Uterus (tissue), 2 donors: ENCODE measurements at regions not wholly inside any gene's neighbourhood (a gene's known extent, or its start where the extent isn't known, plus 50 kb on each side); places are given as distances from the start of the nearest gene placed in this dataset.

Source experiments
- CTCF ChIP-seq, 4 experiments: fragments of 200-600 bp in 2 of 4; fragments of 450-650 bp in 2 of 4; sonication (generic) in 2 of 4; IDR thresholded peaks; one replicate each; pipeline ENCODE4 v1.5.1; 2016 to 2019; ENCODE audit warnings: antibody characterized with exemption in 4 of 4, mild to moderate bottlenecking in 2 of 4, moderate library complexity in 1 of 4
- POLR2A ChIP-seq, 2 donors: fragments of 450-650 bp; IDR thresholded peaks; one replicate each; pipeline ENCODE4 v1.6.1; 2016; ENCODE audit warnings: antibody characterized with exemption in 2 of 2, mild to moderate bottlenecking in 1 of 2, moderate library complexity in 1 of 2

DNA sequence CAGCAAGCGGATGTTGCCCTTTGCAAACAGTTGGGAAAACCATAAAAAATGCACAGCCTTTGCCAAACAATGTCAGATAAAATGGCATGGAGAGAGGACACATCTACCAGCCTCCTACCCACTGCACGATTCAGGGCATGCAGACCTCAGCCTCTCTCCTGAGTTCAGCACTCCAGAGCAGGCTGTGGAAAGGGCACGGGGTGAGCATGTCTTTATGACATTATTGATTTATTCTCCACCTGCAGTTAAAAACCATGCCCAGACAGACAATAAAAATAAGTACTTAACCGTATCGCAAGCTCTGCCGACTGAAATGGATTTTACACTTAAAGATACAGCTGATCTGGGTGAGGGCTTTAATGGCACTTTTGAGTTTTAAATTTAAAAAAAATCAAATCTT is 127.1 kb downstream of the MAF start:
- TF ChIP-seq CTCF (IDR thresholded peaks at IDR 0.05) (no peak), POLR2A (IDR thresholded peaks at IDR 0.05) (no peak)
